ENCODE measurements at regions not wholly inside any gene's neighbourhood (a gene's known extent, or its start where the extent isn't known, plus 50 kb on each side); places are given as distances from the start of the nearest gene placed in this dataset.
A peak's percentile ranks its signal among the peaks of the same experiment; 100 is the strongest.

GRCh38 chr10:7085147-7085912 lies 325.5 kb downstream of the SFMBT2 start:
- Histone ChIP-seq H3K4me2 (no peak overlapping the region), H3K9ac (no peak overlapping the region), H2AFZ (replicated peaks) (no peak overlapping the region), H3K36me3 (no peaks in the 10 kb centered on the region), H3F3A (ENCODE audit: low read depth) (peaks cover 4% of the 10 kb centered on the region), H3K9me3 (ENCODE audit: low read depth) (no peaks in the 10 kb centered on the region), H3K27me3 (no peaks in the 10 kb centered on the region), H3K79me2 (ENCODE audit: low read depth) (no peaks in the 10 kb centered on the region), H3K4me1 (peaks cover 25% of the 10 kb centered on the region), H3K4me3 (no peak overlapping the region), H3K27ac (no peak overlapping the region), H4K20me1 (ENCODE audit: low read depth) (no peaks in the 10 kb centered on the region)
- no peak for DNase-seq (ENCODE audit: low spot score)
- H3K36me3 Mint-ChIP-seq = no peaks in the 10 kb centered on the region
- peak overlapping the region; percentile 58 for H3K4me3 Mint-ChIP-seq
- H3K27ac Mint-ChIP-seq = peak overlapping the region; percentile 87
- H3K9me3 Mint-ChIP-seq = no peaks in the 10 kb centered on the region
- H3K27me3 Mint-ChIP-seq (ENCODE audit: insufficient read depth, low read depth) = no peaks in the 10 kb centered on the region
- no peak for TF ChIP-seq EZH2phosphoT487 (IDR thresholded peaks at IDR 0.05)
- TF ChIP-seq EZH2 (IDR thresholded peaks at IDR 0.05) = no peak
- TF ChIP-seq CTCF (IDR thresholded peaks at IDR 0.05) = no peak
- H3K4me1 Mint-ChIP-seq = peaks cover 38% of the 10 kb centered on the region

GRCh38 chr10:7084280-7085005 lies 326.4 kb downstream of the SFMBT2 start:
- peaks cover 25% of the 10 kb centered on the region for H3K4me1 ChIP-seq
- no peak overlapping the region for H2AFZ ChIP-seq (replicated peaks)
- no peak overlapping the region for H3K4me2 ChIP-seq
- Mint-ChIP-seq H3K27ac (no peak overlapping the region), H3K4me1 (peaks cover 38% of the 10 kb centered on the region), H3K27me3 (ENCODE audit: insufficient read depth, low read depth) (no peaks in the 10 kb centered on the region), H3K4me3 (no peak overlapping the region), H3K9me3 (no peaks in the 10 kb centered on the region), H3K36me3 (no peaks in the 10 kb centered on the region)
- peaks cover 4% of the 10 kb centered on the region for H3F3A ChIP-seq (ENCODE audit: low read depth)
- no peaks in the 10 kb centered on the region for H3K79me2 ChIP-seq (ENCODE audit: low read depth)
- TF ChIP-seq CTCF (IDR thresholded peaks at IDR 0.05) (no peak), EZH2phosphoT487 (IDR thresholded peaks at IDR 0.05) (no peak)
- no peaks in the 10 kb centered on the region for H3K9me3 ChIP-seq (ENCODE audit: low read depth)
- no peak for DNase-seq (ENCODE audit: low spot score)
- H3K27me3 ChIP-seq = no peaks in the 10 kb centered on the region
- H3K4me3 ChIP-seq = no peak overlapping the region
- no peaks in the 10 kb centered on the region for H3K36me3 ChIP-seq
- no peak overlapping the region for H3K9ac ChIP-seq
- H4K20me1 ChIP-seq (ENCODE audit: low read depth) = no peaks in the 10 kb centered on the region
- no peak overlapping the region for H3K27ac ChIP-seq

GRCh38 chr10:7082967-7083366 lies 327.9 kb downstream of the SFMBT2 start:
- Histone ChIP-seq H3K27ac (no peak overlapping the region), H3K9me3 (ENCODE audit: low read depth) (no peaks in the 10 kb centered on the region), H3K4me2 (no peak overlapping the region), H3K36me3 (no peaks in the 10 kb centered on the region), H3K4me3 (no peak overlapping the region), H3K27me3 (no peaks in the 10 kb centered on the region), H3K4me1 (peaks cover 25% of the 10 kb centered on the region), H2AFZ (replicated peaks) (peak overlapping the region; percentile 5), H3F3A (ENCODE audit: low read depth) (peaks cover 4% of the 10 kb centered on the region), H4K20me1 (ENCODE audit: low read depth) (no peaks in the 10 kb centered on the region), H3K79me2 (ENCODE audit: low read depth) (no peaks in the 10 kb centered on the region), H3K9ac (no peak overlapping the region)
- Mint-ChIP-seq H3K9me3 (no peaks in the 10 kb centered on the region), H3K27ac (no peak overlapping the region), H3K27me3 (ENCODE audit: insufficient read depth, low read depth) (no peaks in the 10 kb centered on the region), H3K4me3 (no peak overlapping the region), H3K4me1 (peaks cover 38% of the 10 kb centered on the region), H3K36me3 (no peaks in the 10 kb centered on the region)
- no peak for TF ChIP-seq CTCF (IDR thresholded peaks at IDR 0.05)
- no peak for TF ChIP-seq EZH2 (IDR thresholded peaks at IDR 0.05)
- no peak for TF ChIP-seq EZH2phosphoT487 (IDR thresholded peaks at IDR 0.05)
- DNase-seq (ENCODE audit: low spot score) = peak; percentile 56

Measured in neural progenitor cell (in vitro differentiated cells).